ENCODE measurements at regions not wholly inside any gene's neighbourhood (a gene's known extent, or its start where the extent isn't known, plus 50 kb on each side); places are given as distances from the start of the nearest gene placed in this dataset.
"Not testable (repeated sequence)": the region's sequence is repeated elsewhere in the genome, so short reads cannot be mapped to it uniquely, and the experiment has no call there.

GRCh38 chr1:228669242-228669585 is 66.1 kb upstream of the RHOU start:
- no peak for DNase-seq (ENCODE audit: low read depth)

- not testable (repeated sequence) for DNase-seq (ENCODE audit: low read depth)
Measured at GRCh38 chr1:228681076-228681565, 54.2 kb upstream of the RHOU start.

GRCh38 chr1:228683428-228683827 is 51.9 kb upstream of the RHOU start:
- no peak for DNase-seq (ENCODE audit: low read depth)

- no peak for DNase-seq (ENCODE audit: low read depth)
Measured at GRCh38 chr1:228684607-228685006, 50.7 kb upstream of the RHOU start.

- DNase-seq (ENCODE audit: low read depth) = no peak
Measured at GRCh38 chr1:228685081-228685660, 50.1 kb upstream of the RHOU start.
